GM12878 (cell line): ENCODE measurements at regions not wholly inside any gene's neighbourhood (a gene's known extent, or its start where the extent isn't known, plus 50 kb on each side); places are given as distances from the start of the nearest gene placed in this dataset.

Source experiments
- ATAC-seq: fragments of 200-7000 bp; cut with Tn5 transposase; 3 replicates; pipeline ENCODE4 v1.9.1; 2020; ENCODE audit warnings: mild to moderate bottlenecking, moderate library complexity
- BruUV-seq: library from RNA; stranded (reverse); fragments of 400-500 nt; replicated peaks from 2 replicates; lab custom pipeline; 2021; lab: Mats Ljungman, UMichigan
- CTCF ChIA-PET: fragments of 300-600 bp; sonication (Branson Sonifier 250); formaldehyde crosslinking; extraction: SDS; loops from one replicate; lab custom pipeline; 2021; ENCODE audit warnings: inconsistent platforms; lab: Yijun Ruan, JAX
- POLR2A ChIA-PET: fragments of 350-600 bp; formaldehyde crosslinking; extraction: SDS; loops from one replicate; lab custom pipeline; 2021; ENCODE audit warnings: inconsistent platforms; lab: Charles Lee
- RAD21 ChIA-PET: fragments of 300-600 bp; sonication (Branson Sonifier 250); formaldehyde crosslinking; loops from one replicate; lab custom pipeline; 2023; ENCODE audit warnings: antibody characterized with exemption; ENCODE audit not compliant: unreplicated experiment; lab: Charles Lee
- SMC1A ChIA-PET: fragments of 300-600 bp; sonication (Branson Sonifier 250); formaldehyde crosslinking; loops from one replicate; lab custom pipeline; 2023; ENCODE audit not compliant: unreplicated experiment, uncharacterized antibody; lab: Charles Lee
- DNase-seq: peaks from one replicate; pipeline ENCODE4 v3.0.0-alpha.2; 2011; ENCODE audit warnings: low read depth, low spot score
- FAIRE-seq: peaks from 3 replicates; lab custom pipeline; 2011; peaks lifted over from hg19 to GRCh38; lab: Jason Lieb, UNC
- H2AFZ ChIP-seq: 2 replicates; pipeline ENCODE4 v1.6.0; 2011; ENCODE audit warnings: low read depth, low read length, control low read depth; ENCODE audit not compliant: control insufficient read depth
- H3K27ac ChIP-seq: 2 replicates; pipeline ENCODE4 v1.5.1; 2011; ENCODE audit warnings: control low read depth; ENCODE audit not compliant: control insufficient read depth, insufficient read depth
- H3K27me3 ChIP-seq, 2 experiments: replicated peaks in 1 of 2; 2 replicates each; pipeline versions ENCODE4 v1.6.0 to v1.6.1; 2011; ENCODE audit warnings: low read length in 1 of 2; ENCODE audit not compliant: control insufficient read depth in 2 of 2, insufficient read depth in 2 of 2
- H3K36me3 ChIP-seq, 2 experiments: 2 replicates each; pipeline ENCODE4 v1.5.1; 2011; ENCODE audit warnings: low read length in 1 of 2; ENCODE audit not compliant: control insufficient read depth in 2 of 2, insufficient read depth in 2 of 2
- H3K4me1 ChIP-seq: 2 replicates; pipeline ENCODE4 v1.6.1; 2011; ENCODE audit warnings: mild to moderate bottlenecking, low read length, moderate library complexity, mixed read lengths; ENCODE audit not compliant: control insufficient read depth, insufficient read depth
- H3K4me2 ChIP-seq: 2 replicates; pipeline ENCODE4 v1.6.0; 2011; ENCODE audit warnings: control low read depth; ENCODE audit not compliant: control insufficient read depth, insufficient read depth
- H3K4me3 ChIP-seq: fragments of 200-600 bp; sonication (generic); 2 replicates; pipeline ENCODE4 v1.5.1; 2016
- H3K79me2 ChIP-seq: 2 replicates; pipeline ENCODE4 v1.6.0; 2011; ENCODE audit warnings: low read length; ENCODE audit not compliant: control insufficient read depth, insufficient read depth
- H3K9ac ChIP-seq: 2 replicates; pipeline ENCODE4 v1.8.0; 2011; ENCODE audit warnings: low read length, control low read depth, mixed read lengths; ENCODE audit not compliant: control insufficient read depth, insufficient read depth
- H3K9me3 ChIP-seq: replicated peaks from 3 replicates; pipeline ENCODE4 v1.5.1; 2011; ENCODE audit warnings: mild to moderate bottlenecking, low read length; ENCODE audit not compliant: control insufficient read depth, insufficient read depth
- H4K20me1 ChIP-seq: 2 replicates; pipeline ENCODE4 v1.6.0; 2011; ENCODE audit not compliant: control insufficient read depth, insufficient read depth
- BCLAF1 ChIP-seq: fragments of 450-650 bp; IDR thresholded peaks from 2 replicates; pipeline ENCODE4 v1.6.1; 2017; ENCODE audit warnings: antibody characterized with exemption, mild to moderate bottlenecking, moderate library complexity
- CEBPB ChIP-seq, 2 experiments: fragments of 150-350 bp in 1 of 2; IDR thresholded peaks; 2 replicates each; pipeline ENCODE4 v1.6.1; 2012 to 2014; ENCODE audit warnings: low read depth in 2 of 2, low read length in 2 of 2, borderline replicate concordance in 1 of 2, inconsistent platforms in 1 of 2
- CEBPZ ChIP-seq: fragments of 150-350 bp; IDR thresholded peaks from 2 replicates; pipeline ENCODE4 v1.6.1; 2016; ENCODE audit warnings: low read depth, low read length
- CHD4 ChIP-seq: fragments of 200-600 bp; sonication (generic); IDR thresholded peaks from 2 replicates; pipeline ENCODE4 v1.6.1; 2016; ENCODE audit warnings: mild to moderate bottlenecking
- FOXK2 ChIP-seq: fragments of 450-650 bp; IDR thresholded peaks from 2 replicates; pipeline ENCODE4 v1.6.1; 2017; ENCODE audit warnings: mild to moderate bottlenecking, moderate library complexity
- MTA3 ChIP-seq: IDR thresholded peaks from 2 replicates; pipeline ENCODE4 v1.6.1; 2012; ENCODE audit warnings: low read length, inconsistent platforms, borderline replicate concordance
- NBN ChIP-seq: fragments of 450-650 bp; IDR thresholded peaks from 2 replicates; pipeline ENCODE4 v1.6.1; 2016
- NFIC ChIP-seq: IDR thresholded peaks from 2 replicates; pipeline ENCODE4 v1.6.1; 2012; ENCODE audit warnings: low read depth, mild to moderate bottlenecking, inconsistent platforms, low read length, moderate library complexity
- POLR2AphosphoS5 ChIP-seq: IDR thresholded peaks from 2 replicates; pipeline ENCODE4 v1.6.1; 2011; ENCODE audit warnings: mild to moderate bottlenecking, low read length, inconsistent platforms
- RAD51 ChIP-seq: fragments of 450-650 bp; IDR thresholded peaks from 2 replicates; pipeline ENCODE4 v1.6.1; 2016; ENCODE audit warnings: moderate library complexity, mild to moderate bottlenecking, inconsistent platforms
- RB1 ChIP-seq: fragments of 450-650 bp; formaldehyde crosslinking; IDR thresholded peaks from 2 replicates; pipeline ENCODE4 v1.6.1; 2017; ENCODE audit warnings: mild to moderate bottlenecking, borderline replicate concordance
- RCOR1 ChIP-seq: conservative IDR thresholded peaks from 2 replicates; pipeline ENCODE4 v1.6.1; 2012; ENCODE audit warnings: low read depth, low read length, improper control_type of control experiment
- TCF12 ChIP-seq: IDR thresholded peaks from 2 replicates; pipeline ENCODE4 v1.6.1; 2011; ENCODE audit warnings: low read depth, mild to moderate bottlenecking, low read length
- ZNF622 ChIP-seq: fragments of 450-650 bp; IDR thresholded peaks from 2 replicates; pipeline ENCODE4 v1.6.1; 2017; ENCODE audit warnings: mild to moderate bottlenecking, inconsistent platforms
- WGBS: methylation state at CpG from one replicate; pipeline ENCODE4 v1.1.6; 2016; ENCODE audit warnings: low lambda C conversion rate; ENCODE audit not compliant: insufficient replicate concordance, insufficient coverage; ENCODE audit errors: missing lambda C conversion rate; 5-methylcytosine and 5-hydroxymethylcytosine counted together
- in situ Hi-C: fragments of 300-500 bp; cut with MboI; formaldehyde crosslinking; loops from 9 replicates; pipeline ENCODE4 v1.14.3; 2018; ENCODE audit warnings: mixed read lengths
- intact Hi-C: fragments of 100-400 bp; cut with micrococcal nuclease; formaldehyde crosslinking; loops from one replicate; pipeline ENCODE4 v1.14.2; 2022; ENCODE audit not compliant: unreplicated experiment

- whole genome bisulfite sequencing = 10% methylated on average over 8 of the region's 8 CpGs
- in situ Hi-C loops = no loop called here
Observed at GRCh38 chr15:39095218-39095879, 485.5 kb upstream of the THBS1 start.

More at GRCh38 chr15:39095218-39095879, 485.5 kb upstream of the THBS1 start:
- Histone ChIP-seq H3K27ac (no peak overlapping the region), H3K27me3 (peaks cover 0 to 3% of the 10 kb centered on the region in 2 experiments; a peak in 2 of 4 replicates), H3K4me2 (no peak overlapping the region), H3K9me3 (no peaks in the 10 kb centered on the region), H4K20me1 (no peaks in the 10 kb centered on the region), H3K4me3 (no peak overlapping the region), H3K36me3 (no peaks in the 10 kb centered on the region), H3K9ac (no peak overlapping the region), H3K4me1 (no peaks in the 10 kb centered on the region), H3K79me2 (no peaks in the 10 kb centered on the region), H2AFZ (no peak overlapping the region)
- ChIA-PET RAD21 (no interaction called here), SMC1A (no interaction called here), POLR2A (no interaction called here), CTCF (no interaction called here)
- no peak for DNase-seq
- TF ChIP-seq BCLAF1 = no peak
- TF ChIP-seq FOXK2 = no peak
- no peak for TF ChIP-seq RAD51
- no peak for TF ChIP-seq CEBPZ
- TF ChIP-seq TCF12 = no peak
- TF ChIP-seq NBN = no peak
- TF ChIP-seq RB1 = no peak
- TF ChIP-seq ZNF622 = no peak
- no peak for TF ChIP-seq NFIC
- no peak for TF ChIP-seq MTA3
- TF ChIP-seq CHD4 = no peak
- no peak for TF ChIP-seq RCOR1
- no peak for TF ChIP-seq CEBPB (IDR thresholded peaks at IDR 0.05; ENCODE audit: borderline replicate concordance in 1 of 2, low read depth in 2 of 2, low read length in 2 of 2)
- no peak for TF ChIP-seq POLR2AphosphoS5
- intact Hi-C loops = no loop called here
- no peak for ATAC-seq
- no peak for FAIRE-seq
- no TSS peak for BruUV-seq
